Right hindlimb (tissue), 1 donor: ENCODE measurements at regions not wholly inside any gene's neighbourhood (a gene's known extent, or its start where the extent isn't known, plus 50 kb on each side); places are given as distances from the start of the nearest gene placed in this dataset.
A peak's percentile ranks its signal among the peaks of the same experiment; 100 is the strongest.
"Not testable (repeated sequence)": the region's sequence is repeated elsewhere in the genome, so short reads cannot be mapped to it uniquely, and the experiment has no call there.

Source experiments
- DNase-seq: peaks from one replicate; pipeline ENCODE4 v3.0.0-alpha.2; 2018

DNA sequence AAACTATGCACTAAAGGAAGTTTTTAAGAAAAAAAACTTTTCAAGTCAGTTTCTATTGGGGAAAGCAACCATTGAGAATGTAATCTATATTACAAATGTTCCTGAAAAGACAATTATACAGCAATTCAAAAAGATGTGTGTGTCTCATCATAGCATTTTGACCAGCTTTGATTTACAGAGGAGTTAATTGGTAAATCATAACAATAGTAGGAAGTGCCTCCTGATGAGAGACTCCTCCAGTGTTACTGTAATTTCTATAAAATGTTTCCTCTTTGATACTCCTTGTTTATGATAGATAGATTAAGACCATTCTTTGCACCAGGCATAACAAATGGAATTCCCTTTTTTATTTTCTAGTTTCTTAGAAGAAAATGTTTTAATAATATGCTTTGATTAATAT is 249.9 kb downstream of the CALCRL start:
- no peak for DNase-seq

DNA sequence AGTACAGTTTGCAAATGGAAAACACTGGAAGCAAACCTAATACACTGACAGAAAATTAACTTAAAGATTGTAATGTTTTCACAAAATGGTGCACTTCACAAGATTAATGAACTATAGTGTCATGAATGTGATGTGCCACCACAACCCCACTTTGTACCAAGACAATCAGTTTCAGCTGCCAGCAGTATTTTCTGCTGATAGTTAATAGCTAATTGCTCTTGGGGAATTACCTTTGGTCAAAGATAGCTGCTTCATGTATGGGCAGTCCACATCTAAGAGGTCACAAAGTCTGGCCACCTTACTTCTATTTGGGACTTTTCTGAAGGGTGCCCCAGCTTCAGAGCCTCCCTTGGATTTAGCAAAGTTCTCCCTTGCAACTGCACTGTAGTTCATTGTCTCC is 254.0 kb downstream of the CALCRL start:
- DNase-seq, result no peak

DNA sequence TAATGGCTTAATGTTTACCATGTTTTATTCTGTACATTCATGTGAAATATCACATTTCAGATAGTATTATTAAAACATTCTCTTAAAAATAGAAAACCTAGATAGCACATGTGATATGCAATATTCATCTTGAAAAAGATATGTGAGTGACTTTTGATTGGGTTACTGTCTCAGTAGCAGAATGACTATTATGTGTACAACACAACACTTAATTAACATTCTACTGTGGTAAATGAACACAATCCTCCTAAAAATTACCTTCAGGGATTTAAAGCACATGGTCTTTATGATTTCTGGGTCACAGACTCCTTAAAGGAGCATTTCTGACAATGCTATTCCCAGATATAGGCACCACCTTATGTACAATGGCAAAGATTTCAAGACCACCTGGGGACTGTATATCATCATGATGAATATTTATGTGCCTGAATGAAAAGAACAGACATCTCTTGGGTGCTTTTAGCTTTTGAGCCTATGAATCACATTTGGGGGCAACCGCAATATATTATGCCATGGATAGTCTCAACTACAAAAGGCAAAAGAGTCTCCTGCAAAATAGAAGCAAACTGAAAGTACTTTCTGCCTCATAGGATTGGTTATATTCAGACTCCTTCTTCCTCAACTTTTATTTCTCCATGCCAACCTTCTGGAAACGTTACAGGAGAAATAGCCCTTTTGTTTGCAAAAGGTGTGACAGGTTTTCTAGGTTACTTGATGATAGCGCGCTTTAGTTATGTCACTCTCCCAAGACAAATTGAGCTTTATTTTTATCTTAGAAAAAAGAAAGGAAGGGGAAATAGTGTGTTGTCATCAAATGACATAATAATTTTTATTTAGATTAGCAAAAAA is 259.0 kb downstream of the CALCRL start:
- DNase-seq, result no peak

DNA sequence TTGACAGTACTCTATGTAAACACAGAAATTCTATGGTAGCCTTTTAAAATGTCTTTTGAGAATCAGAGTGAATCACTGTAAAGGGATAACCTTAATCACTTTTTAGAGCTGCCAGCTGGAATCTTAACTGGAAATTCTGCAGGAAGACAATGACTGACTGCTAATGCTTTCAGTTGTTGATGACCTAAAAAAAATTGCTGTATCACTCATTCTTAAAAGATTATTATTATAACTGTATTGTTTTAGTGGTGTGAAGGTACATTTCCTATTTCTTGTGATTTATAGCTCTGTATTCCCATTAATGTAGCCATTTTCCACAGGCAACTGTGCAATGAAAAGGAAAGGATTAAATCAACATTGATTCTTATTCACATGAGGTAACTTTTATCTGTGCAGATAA is 260.5 kb downstream of the CALCRL start:
- no peak for DNase-seq

DNA sequence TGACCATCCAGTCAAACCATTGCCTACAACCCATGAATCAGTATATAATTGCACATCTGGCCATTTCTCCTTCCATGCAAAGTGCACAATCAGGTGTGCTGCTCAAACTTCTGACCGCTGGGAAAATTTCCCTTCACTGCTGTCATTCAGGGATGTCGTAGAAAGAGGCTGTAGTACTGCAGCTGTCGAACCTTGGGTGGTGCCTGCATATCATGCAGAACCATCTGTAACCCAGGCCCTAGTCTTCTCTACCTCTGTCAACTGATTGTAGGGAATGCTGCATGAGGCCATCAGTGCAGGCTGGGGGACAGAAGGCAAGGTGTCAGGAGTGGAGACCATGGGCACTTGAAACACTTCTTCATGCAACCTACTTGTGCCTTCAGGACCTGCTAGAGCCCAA is 267.5 kb downstream of the CALCRL start:
- DNase-seq, result no peak

DNA sequence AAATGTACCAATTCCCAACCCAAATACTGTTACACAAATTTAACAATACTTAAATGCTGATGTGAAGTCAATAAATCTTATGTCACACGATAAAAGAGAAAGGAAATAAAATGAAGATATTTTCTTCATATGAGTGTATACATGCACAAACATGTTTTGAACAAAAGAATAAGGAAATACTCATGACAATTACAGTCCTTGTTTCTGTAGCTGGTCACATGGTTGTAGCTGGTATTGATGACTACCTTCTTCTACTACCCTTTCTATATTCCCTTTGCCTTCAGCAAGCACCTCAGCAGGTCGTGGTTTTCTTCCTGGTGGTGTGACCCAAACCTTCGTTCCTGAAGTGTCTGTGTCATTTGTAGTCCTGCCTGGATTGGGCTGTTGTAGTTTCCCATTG is 269.2 kb downstream of the CALCRL start:
- DNase-seq, result not testable (repeated sequence)

DNA sequence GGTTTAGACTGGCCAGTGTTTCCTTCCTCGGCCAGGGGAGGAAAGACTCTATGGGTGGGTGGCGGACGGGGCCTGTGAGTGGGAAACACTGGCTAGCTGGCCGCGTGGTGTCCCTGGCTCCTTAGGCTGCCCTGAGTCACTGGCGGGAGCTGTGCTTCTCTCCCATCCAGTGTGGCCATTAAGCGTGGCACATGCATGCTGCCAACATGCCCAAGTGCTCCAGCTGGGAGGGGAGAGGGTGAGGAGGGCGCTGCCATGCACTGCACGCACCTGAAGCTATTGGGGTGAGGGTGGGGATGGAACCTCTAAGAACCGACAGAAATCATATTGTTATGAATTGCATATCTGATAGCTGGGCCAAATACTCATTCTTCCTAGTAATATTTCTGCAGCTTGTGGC is 270.8 kb downstream of the CALCRL start:
- DNase-seq, result no peak

DNA sequence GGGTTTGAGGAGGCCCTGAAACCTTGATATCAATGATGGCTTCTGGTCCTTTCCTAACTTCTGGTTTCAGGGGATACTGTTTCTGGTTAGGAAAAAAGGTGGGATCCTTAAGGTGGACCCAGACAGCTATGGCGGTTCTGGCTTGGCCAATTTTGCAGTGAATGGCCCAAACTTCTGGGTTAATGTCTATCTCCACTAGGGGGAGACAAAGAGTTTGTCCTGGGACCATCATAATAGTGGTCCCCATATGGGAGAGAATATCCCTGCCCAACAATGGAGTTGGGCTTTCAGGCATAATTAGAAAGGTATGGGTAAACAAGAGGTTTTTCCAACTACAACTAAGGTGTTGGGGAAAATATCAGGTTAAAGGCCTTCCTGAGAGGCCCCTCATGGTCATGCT is 273.5 kb downstream of the CALCRL start:
- DNase-seq, result no peak

DNA sequence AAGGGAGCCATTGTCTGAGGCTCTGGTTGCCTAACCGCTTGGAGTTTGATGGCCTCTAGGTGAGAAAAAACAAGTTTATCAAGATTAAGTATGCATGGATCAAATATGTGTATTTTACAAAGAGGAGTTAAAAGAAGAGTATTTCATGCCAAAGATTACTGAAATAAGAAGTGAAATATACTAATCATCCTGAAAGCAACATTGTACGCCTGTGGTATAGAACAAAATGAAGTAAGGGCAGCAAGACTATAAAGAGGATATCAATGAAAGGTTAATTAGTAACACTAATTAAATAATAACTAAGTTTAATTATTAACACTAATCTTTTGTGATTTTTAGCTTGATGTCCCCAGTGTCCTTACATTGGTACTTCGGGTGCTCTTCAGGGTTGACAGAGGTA is 276.7 kb downstream of the CALCRL start:
- no peak for DNase-seq

DNA sequence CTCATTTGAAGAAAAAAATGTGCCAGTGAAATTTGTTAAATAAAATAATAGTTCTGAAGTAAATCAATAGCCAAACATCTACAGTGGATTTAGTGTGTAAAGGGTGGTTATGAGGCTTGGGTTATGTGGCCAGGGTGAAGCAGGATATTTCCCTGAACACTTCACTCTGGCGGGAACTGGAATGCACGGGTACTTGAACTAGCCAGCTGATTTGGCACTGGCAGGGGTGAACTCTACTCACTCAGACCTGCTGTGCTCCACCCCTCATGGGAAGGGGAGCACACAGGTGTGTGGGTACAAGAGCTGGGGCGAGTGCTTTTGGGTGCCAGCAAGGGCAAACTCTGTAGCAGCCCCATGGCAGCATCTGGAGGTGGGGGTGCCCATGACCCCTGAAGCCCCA is 278.2 kb downstream of the CALCRL start:
- no peak for DNase-seq

DNA sequence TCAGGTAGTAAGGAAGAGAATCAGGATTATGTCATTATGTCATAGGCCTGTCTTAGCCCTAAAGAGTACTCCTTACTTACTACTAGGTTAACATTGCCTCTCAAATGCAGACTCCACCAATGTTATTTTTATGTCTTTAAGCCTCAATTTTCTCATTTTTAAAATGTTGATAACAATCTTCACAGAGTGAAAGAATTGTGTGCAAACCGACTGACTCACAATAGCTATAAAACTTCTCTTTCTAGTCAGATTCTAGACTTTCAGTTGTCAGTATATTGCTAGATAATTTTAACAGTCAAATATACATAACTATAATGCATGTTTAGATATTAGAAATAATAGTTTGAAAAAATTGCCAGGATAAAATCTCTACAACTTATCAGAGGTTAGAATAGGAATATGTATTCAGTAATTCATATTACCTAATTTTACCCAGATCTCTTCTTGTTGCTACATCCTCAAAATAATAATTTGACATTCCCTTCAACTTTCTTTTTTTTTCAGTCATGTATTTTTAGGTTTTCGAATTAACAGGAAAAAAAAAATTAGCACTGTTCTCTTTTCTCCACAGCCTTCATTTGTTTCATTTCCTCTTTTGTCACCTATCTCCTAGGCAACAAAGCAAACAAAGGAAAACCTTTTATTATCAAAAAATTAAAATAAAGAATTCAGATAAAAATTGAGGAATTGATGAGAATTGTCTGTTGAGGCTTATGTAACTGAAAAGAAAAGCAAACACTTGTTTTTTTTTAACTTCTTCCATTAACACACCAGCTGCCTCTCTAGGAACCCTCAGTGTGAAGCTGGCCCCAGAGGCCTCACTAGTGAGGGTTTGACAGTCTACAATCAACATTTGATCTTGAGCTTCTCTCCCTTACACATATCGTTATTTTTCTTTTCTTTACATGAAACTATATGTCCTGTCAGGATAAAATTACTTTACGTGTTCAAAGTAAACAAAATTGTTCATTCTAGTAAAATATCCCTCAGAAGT is 279.0 kb downstream of the CALCRL start:
- DNase-seq, result no peak

DNA sequence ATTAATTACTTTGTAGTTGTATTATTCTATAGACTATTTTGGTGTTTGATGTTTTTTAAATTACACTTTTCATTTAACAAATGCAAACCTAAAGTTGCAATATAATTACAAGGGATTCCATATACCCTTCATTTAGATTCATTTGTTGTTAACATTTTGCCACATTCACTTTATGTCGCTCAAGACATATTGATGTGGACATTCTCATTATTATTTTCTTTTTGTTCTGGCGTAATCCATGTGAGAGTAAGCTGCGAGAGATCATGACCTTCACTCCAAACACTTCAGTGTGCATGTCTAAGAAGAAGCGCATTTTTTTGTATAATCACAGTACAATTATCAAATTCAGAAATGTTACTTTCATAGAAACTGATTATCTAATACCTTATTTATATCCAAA is 280.6 kb downstream of the CALCRL start:
- DNase-seq, result no peak

DNA sequence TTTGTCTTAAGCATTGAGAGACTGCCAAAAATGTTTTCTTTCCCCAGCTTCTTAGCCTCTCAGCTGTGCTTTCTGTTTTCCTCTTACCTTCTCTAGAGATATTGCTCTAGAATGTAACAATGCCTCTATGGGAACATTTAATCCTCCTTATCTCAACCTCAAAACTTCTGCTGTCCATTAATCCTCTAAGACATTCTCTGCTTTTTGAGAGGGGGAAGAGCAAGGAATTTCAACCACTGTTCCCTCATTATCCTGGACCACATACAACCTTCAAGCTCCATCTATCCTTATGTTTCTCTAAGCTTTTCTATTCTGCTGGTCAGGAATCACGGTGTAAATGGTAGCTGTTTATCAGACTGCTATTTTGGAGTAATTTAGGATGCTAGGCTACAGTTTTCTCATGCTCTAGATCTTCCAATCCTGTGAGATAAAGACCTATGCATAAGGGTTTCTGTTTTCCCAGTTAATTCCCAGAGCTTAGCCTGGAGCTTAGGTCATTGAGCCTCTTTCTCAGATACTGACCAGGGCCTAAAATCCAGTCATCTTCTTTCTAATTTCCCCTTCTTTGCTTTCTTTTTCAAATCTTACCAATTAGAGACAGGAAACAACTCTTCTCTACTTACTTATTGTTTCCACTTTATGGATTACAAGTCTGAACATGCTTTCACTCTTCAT is 282.0 kb downstream of the CALCRL start:
- no peak for DNase-seq

DNA sequence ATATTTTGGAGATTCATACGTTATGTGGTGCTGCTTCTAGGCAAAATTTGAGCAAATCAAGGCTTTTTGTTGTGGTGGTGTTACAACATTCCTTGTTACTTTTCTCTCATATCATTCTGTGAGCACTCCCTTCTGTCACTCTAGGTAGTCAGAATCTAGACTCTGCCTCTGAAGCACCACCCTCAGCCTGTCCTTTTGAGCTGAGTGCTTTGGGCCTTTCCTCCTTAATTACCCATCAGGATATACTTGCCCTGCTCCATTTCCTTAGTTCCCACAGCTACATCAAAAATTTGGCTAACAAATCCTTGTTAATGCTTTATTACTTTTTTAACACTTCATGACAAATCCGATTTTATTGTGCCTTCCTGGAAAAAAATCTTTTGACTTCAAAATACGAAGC is 289.6 kb downstream of the CALCRL start:
- no peak for DNase-seq

DNA sequence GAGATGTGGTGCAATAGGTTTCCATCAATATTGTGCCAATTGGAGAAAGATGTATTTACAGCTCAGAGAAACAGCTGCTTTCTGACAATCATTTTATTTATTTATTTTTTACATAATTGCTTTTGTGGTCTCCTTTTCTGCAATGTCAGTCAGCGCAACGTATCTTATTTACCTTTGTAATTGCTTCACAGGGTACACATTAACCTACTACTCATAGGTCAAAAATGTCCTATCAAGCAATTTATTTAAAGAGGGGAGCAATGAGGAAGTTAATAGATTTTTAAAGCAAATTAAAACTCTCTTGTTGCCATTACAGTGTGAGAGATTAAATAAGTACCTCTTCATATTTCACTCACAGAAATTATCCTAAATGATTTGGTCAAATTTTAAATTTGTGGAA is 291.0 kb downstream of the CALCRL start:
- DNase-seq, result no peak

DNA sequence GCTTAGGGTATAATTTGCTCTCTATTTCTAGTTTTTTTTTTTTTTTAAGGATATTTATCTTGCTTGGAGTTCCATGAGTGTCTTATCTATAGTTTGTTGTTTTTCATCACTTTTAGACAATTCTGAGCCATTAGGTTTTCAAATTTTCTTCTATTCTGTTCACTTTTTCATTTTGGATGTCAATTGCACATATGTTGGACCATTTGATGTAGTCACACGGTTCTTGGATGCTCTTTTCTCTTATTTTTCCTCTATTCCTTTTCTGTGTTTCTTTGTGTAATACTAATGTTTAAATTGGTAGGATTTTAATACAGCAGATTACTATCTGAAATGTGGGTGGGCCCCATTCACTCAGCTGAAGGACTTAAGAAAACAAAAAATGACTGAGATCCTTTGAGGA is 292.6 kb downstream of the CALCRL start:
- DNase-seq, result no peak

DNA sequence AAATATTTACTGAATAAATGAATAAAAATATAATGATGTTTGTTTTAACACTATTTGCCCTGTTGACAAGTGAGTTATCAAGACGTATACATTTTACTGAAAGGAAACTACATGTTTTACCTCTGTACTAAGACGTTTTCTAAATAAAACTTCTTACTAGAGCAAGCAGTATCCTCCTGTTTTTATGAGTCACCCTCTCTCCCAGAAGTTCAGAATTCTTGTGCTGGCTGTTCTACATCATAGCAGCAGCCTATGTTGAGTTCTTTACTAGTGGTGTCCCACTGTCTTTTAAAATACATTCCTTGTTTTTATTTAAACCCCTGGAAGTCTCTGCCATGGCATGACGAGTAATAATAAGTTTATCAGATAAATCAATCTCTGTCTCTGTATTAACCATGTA is 297.4 kb downstream of the CALCRL start:
- no peak for DNase-seq

DNA sequence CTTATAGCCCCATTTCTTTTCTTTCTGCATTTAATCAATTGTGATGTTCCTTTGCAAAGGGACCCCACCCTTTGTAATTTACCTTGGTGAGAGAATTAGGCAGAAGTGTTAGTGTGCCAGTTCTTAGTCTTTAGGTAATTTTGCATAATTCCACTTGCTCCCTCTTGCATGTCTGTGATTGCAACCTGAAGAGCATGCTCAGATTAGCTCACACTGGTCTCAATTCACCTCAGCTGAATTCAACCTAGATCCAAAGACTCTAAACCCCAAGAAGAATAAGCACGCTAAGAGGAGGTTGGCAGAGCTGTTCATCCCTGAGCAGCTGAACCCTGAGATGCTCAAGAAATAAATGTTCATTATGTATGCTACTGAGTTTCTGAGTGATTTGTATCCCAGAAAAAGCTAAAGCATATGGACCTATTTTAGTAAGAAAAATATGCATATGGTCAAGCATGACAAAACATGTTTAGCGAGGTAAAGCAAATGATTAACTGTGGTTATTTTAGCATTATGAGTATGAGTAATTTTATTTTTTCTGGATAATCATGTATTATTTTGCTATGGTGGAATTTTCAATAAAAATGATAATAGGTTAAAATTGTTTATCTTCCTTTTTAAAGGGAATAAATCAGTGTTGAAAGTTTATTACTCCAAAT is 299.2 kb upstream of the ZSWIM2 start:
- DNase-seq, result no peak

DNA sequence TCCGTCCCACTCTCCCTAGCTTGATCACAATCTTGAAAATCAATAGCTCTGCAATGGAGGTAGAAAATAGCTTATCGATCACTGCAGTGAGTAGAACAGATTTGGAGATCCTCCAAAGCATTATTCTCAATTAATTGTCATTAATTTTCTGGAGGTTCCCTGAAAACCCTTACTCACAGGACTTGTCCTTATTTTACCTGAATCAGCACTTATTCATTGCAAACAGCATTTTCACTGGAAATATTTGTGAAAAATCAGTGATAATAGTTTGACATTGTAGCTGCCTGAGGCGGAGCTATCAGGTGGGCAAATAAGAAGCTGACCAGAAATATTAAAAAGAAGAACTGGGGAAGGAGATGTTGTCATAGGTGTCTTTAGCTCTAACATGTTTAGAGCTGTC is 294.6 kb upstream of the ZSWIM2 start:
- no peak for DNase-seq

DNA sequence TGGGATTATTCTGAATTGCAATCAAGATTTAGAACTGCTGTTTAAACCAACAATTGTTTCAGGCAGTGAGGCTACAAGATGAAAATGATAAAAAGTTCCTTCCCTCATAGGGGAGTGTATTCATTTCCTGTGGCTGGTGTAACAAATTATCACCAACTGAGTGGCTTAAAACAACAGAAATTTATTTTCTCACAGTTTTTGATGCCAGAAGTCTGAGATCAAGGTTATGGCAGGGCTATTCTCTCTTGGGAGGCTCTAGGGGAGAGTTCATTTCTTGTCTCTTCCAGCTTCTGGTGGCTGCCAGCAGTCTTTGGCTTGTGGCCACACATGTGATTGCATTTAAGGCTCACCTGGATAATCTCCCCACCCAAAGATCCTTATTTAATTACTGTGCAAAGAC is 290.5 kb upstream of the ZSWIM2 start:
- DNase-seq, result no peak

DNA sequence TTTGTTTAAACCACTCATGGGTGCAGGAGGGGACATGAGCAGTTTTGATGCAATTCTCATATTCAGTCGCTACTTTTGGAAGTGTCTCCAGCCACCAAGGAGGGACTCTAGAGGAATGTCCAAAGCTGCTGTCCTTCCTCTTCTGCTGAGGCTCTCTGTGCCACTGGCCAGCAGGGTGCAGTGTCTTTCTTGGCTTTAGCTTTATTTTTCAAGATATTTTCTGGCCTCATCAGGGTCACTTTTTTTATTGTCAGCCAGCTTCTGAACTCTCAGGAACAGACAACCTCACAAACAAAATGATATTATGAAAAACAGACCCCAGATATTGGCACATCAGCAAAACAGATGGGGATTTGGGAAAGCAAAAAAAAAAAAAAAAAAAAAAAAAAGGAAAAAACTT is 289.3 kb upstream of the ZSWIM2 start:
- DNase-seq, result peak; percentile 53

DNA sequence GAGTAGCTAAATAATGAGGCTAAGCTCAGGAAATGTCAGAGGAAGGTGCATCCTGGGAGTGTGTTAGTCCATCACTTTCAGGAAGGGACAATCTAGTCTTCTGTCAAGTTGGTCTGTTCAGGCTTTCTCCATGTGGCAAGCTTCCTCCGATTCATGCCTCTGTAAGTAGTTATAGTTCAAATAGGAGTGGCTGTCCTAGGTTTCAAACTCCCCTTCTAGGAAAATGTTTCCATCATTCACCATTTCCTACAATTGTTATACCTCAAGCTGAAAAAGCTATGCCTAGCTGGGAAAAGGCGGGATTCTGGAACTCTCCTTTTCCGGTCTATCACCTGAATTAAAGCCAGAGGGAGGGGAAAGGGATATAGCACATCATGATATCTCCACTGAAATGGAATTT is 287.7 kb upstream of the ZSWIM2 start:
- DNase-seq, result no peak

DNA sequence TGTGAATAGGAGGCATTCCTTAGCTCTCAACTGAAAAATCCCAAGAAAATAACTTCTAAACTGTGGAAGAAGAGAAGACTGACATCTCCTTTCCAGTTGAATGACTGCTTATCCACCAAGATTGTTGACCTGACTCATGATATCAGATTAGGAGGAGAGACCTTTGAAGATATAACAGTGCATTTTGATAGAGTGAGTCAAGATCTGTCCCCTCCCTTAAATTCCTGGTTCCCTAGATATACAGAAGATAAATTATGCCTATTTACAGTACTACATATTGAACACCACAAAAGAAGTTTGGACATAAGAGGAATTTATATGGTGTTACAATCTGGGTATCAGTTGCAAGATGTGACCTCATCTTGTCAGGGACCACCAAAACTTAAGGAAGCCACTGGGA is 285.3 kb upstream of the ZSWIM2 start:
- no peak for DNase-seq
